ENCODE measurements at regions not wholly inside any gene's neighbourhood (a gene's known extent, or its start where the extent isn't known, plus 50 kb on each side); places are given as distances from the start of the nearest gene placed in this dataset.
"Not testable (repeated sequence)": the region's sequence is repeated elsewhere in the genome, so short reads cannot be mapped to it uniquely, and the experiment has no call there.

DNA sequence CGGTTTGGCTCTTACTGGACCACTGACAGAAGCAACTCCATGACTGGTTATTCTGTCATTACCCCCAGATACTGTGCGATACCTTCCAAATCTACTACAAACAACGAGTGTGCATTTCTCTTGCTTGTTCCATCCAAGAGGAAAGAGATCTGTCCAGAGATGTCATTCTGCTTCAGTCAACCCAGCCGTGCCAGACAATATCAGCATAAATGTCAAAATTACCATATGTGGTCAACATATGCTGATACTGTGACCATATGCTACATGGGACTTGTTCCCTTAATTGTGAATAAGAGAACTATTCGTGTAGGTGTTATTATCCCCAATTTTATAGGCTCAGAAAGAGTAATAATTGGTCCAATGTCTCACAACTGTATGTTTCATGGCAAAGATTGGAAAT lies 143.2 kb upstream of the PRSS1 start:
- no peak for DNase-seq (ENCODE audit: low read depth in 2 of 2, low spot score in 1 of 2)

DNA sequence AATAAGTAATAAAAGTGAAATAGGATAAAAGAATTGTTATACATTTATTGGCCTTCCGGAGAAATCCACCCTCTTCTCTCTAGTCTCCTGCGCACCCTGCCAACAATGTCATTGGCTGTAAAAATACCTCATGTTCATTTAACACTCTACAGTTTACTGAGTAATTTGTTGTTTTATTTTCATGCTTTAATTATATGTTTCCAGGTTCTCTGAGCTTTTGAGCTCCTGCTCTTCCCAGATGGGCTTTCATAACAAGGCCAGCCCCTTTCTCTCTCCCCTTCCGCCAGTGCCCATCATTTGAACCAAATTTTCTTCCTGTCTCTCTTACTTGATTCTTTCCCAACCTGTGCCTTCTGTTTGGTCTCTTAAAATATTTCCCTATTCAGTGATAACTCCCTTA lies 144.6 kb upstream of the PRSS1 start:
- no peak for DNase-seq (ENCODE audit: low read depth in 2 of 2, low spot score in 1 of 2)

DNA sequence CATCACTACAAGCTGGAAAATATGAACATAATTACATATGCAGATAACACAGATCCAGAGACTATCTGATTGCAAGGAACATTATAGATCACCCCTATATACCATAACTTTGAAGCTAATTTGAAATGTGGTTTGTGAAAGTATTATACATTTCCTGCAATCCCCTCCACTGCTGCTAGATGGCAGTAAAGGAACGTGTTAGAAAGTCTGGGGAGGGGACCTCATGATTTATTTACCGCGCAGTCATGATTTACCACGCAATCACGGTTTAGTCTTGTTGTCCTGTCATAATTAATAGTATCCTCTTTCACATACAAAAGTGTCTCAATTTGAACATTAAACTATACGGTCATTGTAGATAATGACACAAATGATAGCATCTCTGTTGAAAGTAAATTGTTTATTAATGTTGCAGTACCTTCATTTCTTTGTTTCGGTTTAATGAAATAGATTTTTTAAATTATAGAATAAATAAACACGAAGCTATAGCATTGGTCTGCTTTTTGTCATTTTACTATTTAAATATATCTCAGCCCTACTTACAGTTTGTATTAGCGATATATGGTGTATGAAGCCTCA lies 145.3 kb upstream of the PRSS1 start:
- DNase-seq (ENCODE audit: low read depth in 2 of 2, low spot score in 1 of 2) = peak in 1 of 2 donors; percentile 31

DNA sequence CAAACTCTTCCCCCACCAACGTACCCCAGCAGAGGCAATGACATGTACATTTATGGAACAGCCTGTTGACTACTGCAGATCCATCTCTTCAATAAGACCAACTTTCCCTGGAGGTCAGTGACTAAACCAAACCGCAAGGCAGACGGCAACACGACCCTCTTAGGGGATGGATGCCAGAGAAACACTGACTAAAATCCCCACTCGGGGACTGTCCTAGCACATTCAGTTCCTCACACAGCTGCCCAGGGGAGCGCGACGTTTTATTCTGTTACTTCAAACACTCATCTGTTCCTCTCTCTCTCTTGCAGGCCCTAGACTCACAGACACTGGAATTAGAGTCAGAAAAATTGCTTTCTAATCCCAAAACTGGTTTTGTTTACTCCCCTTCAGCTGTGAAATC lies 146.5 kb upstream of the PRSS1 start:
- no peak for DNase-seq (ENCODE audit: low read depth in 2 of 2, low spot score in 1 of 2)

DNA sequence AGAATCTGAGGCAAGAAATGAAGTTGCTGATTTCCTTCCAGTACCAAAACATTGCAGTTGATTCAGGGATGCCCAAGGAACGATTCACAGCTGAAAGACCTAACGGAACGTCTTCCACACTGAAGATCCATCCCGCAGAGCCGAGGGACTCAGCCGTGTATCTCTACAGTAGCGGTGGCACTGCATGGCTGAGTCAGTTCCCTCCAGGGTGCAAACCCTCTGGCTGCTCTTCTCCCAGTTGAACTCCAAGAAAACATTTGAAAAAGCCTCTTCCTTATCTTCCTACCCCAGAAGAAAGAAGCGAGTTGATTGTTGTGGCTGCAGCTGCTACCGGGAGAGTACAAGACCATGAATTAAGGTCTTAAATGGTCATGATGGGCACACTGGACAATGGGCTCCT lies 147.1 kb upstream of the PRSS1 start:
- DNase-seq (ENCODE audit: low read depth in 2 of 2, low spot score in 1 of 2) = no peak

DNA sequence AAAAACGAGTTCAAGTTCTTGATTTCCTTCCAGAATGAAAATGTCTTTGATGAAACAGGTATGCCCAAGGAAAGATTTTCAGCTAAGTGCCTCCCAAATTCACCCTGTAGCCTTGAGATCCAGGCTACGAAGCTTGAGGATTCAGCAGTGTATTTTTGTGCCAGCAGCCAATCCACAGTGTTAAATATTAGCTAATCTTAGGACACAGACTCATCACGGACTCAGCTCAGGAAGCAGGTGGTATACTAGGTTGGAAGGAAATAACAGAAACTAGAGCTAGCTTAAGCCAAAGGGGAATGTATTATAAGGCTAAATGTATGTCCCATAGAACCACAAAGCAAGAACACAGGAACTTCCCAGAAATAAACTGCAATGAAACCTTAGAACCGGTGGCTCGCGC lies 151.0 kb upstream of the PRSS1 start:
- DNase-seq (ENCODE audit: low read depth in 2 of 2, low spot score in 1 of 2) = no peak

DNA sequence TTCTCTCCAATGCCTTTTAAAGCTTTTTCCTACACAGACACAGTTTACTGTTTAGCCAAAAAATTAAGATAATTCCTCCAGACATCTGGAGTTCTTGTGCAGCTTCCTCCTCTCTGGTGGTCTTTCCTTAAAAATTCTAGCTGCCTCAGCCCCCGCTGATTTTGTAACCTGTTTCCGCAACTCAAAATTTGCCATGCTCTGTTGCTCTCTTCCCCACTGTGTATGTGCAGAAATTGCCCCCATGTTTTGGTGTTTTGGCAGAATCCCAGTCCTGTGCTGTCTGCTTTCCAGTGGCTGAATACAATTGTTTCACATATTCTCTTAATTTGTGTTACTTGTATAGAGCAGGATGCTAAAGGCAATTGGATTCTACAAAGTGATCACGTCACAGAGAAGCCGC lies 151.7 kb upstream of the PRSS1 start:
- DNase-seq (ENCODE audit: low read depth in 2 of 2, low spot score in 1 of 2) = no peak

DNA sequence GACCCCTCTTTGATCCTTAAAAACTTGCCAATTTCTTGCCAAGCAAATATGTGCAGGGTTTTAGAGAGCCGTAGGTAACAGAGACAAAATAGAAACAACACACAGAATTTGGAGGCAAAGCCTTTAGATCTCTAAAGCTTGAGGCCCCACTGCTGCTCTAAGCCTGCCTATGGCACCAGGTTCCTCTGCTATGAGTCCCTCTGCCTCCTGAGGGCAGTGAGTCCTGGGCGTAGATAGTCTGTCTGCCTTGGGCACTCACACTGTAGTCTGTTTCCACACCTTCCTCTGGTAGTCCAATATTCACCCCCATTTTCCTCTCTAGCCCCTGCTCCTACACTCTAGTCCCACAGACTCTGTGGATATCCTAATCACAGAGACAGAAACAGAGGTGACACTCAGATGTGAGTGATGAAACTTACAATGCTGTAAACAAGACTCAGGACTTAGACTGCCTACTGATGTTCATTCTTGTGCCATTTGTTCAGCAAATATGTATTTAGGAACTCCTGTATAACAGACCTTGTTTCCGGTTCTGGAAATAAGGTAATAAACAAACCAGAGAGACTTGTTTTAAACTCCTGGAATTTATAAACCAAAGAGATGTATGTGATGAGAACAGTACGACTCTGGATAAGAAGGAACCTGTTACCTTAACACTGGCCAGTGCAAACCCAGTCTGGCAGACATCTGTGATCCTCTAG lies 153.3 kb upstream of the PRSS1 start:
- DNase-seq (ENCODE audit: low read depth in 2 of 2, low spot score in 1 of 2) = no peak

DNA sequence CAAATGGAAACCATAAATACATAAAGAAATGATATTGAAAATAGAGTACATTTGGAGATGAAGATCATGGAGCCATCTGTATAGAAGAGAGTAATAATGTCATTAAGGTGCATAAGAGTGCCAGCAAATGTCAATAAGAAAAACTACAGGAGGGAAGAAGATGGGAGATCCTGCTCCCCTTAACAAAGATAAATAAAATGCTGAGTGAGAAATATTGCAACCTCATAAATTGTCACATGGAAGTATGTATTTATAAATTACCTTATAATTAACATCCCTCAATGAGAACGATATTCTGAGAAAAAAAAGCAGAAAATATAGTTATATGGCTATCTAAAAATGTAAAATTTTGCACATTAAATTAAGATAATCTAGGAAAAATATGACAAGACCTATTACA lies 155.2 kb upstream of the PRSS1 start:
- DNase-seq (ENCODE audit: low read depth in 2 of 2, low spot score in 1 of 2) = no peak

DNA sequence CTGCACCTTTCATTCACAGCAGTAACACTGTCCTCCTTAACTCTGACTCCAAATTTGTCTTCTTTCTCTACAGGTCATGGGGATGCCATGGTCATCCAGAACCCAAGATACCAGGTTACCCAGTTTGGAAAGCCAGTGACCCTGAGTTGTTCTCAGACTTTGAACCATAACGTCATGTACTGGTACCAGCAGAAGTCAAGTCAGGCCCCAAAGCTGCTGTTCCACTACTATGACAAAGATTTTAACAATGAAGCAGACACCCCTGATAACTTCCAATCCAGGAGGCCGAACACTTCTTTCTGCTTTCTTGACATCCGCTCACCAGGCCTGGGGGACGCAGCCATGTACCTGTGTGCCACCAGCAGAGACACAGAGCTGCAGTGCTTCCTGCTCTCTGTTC lies 156.2 kb upstream of the PRSS1 start:
- no peak for DNase-seq (ENCODE audit: low read depth in 2 of 2, low spot score in 1 of 2)

DNA sequence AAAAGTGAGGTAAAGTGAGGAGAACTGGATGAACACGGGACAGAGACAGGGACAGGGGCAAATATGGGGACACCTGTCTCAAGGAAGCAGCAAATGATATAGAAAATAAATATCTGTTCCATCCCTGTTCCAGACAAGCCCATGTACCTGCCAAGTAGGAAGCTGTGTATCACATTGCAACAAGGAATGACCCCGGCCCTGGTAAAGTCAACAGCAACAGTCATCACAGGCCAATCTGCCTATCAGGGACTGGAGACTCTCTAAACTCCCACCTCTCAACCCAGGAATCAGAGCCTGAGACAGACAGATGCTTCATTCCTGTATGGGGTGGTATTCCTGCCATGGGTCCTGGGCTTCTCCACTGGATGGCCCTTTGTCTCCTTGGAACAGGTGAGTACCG lies 156.6 kb upstream of the PRSS1 start:
- no peak for DNase-seq (ENCODE audit: low read depth in 2 of 2, low spot score in 1 of 2)

DNA sequence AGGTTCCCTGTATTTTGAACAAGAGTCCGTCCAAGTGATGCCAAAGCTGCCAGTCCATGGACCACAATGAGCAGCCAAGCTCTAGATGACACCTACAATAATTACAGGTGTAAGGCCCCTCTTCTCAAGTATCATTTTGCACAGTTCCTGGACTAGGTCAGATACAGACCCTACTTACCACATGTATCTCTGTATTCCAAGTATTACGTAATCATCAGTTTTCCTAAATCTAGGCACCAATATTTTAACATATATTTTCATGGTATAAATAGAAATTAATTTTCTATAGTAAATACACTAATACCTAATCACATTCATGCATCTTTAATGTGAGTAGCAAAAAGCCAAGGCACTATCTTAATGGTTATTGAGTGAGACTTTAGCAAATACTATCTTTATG lies 157.0 kb upstream of the PRSS1 start:
- DNase-seq (ENCODE audit: low read depth in 2 of 2, low spot score in 1 of 2) = no peak

DNA sequence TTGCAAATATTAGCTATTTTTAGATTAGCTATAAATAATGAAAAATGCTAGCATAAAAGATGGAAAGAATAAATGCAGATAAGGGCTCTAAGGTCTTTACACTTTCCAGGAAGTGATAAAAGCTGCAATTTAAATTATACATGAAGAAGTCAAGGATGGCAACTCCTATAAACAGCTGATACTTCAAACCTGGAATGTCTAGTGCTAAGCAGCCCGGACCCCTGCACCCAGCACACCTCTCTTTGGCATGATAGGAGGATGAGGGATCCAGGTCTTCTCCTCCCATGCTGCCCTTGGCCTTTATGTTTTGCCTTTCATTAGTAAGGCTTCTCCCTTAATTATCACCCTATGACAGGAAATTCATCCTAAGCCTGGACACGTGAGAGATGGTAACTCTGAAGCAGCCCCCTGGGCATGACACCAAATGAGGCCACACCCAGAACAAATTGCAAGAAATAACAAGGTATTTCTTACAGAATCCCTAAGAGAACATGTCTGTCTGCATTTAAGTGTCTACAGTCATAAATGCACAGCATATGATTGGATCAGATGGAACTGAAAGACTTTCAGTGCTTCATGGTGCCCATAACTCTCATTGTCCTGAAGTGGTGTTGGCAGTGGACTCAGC lies 158.3 kb upstream of the PRSS1 start:
- no peak for DNase-seq (ENCODE audit: low read depth in 2 of 2, low spot score in 1 of 2)

DNA sequence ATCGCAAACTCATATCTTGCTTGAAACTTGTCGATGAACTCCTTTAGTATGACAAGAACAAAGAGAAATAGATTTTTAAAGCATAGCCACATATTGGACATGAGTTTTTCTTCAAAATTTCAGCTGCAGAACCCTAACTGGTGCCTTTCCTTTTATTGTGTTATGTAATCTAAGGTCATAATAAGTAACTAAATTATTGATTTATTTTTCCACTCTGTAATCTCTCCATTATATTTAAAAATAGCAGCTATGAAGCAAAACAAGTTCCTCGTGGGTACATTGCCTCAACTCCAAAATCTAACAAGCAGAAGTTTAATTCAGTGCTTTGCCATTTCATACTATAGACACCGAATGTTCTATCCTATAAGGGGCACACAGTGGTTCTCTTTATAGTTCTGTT lies 159.2 kb upstream of the PRSS1 start:
- DNase-seq (ENCODE audit: low read depth in 2 of 2, low spot score in 1 of 2) = no peak

DNA sequence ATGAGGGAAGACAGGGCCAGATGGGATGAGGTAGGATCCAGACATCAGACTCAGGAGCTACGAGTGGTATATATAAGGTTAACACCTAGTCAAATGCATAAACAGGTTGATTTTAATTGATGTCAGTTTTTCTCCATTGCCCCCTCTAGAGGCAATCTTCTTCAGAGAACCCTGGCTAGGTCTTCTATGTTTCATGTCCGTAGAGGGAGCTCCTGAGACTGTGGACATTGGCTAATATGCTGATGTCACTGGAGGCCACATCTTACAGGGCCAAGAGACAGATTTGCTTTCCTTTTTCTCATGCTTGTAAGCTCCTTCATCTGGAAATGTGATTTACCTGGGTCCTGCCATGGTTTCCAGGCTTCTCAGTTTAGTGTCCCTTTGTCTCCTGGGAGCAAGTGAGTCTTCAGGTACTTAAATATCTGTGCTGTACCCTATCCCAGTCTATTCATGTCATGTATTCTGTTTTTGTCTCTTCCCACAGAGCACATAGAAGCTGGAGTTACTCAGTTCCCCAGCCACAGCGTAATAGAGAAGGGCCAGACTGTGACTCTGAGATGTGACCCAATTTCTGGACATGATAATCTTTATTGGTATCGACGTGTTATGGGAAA lies 161.6 kb upstream of the PRSS1 start:
- DNase-seq (ENCODE audit: low read depth in 2 of 2, low spot score in 1 of 2) = no peak

DNA sequence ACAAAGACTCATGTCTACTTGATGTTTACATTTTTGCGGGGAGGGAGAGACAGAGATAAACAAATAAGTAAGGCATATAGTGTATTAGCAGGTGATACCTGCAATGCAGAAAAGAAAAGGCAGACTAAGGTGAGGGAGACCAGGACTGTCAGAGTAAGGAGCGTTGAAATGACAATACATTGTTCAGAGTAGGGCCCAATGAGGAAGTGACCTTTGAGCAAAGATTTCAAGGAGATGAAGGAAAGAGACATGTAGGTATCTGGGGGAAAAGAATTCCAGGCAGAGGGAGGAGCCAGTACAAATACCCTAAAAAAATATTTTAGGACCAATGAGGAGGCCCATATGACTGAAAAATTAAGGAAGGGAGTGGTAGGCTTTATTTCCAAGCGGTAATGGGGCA lies 162.7 kb upstream of the PRSS1 start:
- no peak for DNase-seq (ENCODE audit: low read depth in 2 of 2, low spot score in 1 of 2)

DNA sequence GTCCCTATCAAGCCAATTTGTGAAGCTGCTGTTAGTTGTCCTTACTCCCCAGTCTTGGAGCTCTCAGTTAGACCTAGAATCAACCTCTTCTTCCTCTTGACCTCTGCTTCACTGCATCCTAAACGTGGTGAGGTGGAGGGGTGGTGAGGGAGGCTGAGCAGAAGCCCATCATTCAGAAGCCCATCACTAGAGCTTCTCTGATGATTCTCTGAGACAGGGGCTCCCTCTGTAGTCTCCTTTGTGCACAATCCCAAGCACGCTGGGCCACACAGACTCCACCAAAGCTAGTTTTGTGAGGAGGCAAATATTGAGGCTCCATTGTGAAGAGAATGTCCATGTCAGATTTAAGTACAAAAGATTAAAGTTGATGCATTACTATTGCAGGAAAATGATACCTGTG lies 163.8 kb upstream of the PRSS1 start:
- DNase-seq (ENCODE audit: low read depth in 2 of 2, low spot score in 1 of 2) = no peak

DNA sequence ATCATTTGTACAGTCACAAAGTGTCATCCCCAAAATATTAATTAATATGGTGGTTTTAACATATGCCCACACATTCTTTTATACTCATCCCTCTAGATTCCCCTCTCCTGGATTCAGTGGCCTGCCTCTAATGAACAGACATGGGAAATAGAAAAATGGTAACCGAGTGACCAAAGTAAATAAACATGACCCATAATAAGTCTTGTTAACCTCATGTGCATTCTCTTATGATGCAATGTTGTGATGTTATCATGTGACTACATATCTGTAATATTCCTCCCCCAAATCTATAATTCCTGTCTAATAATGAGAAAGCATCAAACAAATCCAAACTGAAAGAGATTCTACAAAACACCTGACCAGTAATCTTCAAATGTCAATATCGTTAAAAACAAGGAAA lies 164.5 kb upstream of the PRSS1 start:
- no peak for DNase-seq (ENCODE audit: low read depth in 2 of 2, low spot score in 1 of 2)

DNA sequence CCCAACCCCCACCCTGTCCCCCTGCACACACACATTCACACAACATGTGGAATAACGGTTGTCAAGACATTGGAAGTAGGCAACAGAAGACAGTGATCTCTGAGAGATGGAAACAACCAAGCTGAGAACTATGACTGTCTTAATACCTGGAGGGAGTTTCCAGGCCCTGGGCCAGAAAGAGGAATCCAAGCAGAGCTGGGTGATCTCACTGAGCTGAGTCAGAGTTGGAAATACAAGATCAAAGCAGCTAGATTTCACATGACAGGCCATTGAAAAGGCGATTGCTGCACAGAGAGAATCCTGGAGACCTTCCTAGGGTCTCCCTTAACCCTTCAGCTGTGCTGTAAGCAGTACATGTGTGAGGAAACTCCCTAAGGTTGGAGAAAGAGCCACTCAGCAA lies 165.8 kb upstream of the PRSS1 start:
- DNase-seq (ENCODE audit: low read depth in 2 of 2, low spot score in 1 of 2) = no peak

DNA sequence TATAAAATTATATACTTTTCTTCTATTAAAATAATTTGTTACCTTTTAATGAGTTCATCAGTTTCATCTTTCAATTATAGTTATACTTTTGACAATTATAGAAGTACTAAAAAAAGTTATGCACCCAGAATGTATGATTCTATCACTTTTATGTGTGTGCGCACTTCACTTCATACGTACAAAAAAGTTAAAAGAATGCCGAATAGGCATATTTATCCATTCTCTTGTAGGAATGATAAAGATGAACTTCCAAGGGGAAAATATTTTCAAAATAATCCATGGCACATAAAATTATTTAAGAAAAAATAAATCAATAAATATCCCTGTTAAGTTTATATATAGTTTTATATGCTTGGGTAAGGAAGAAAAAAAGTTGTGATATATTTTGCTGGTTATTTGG lies 166.9 kb upstream of the PRSS1 start:
- no peak for DNase-seq (ENCODE audit: low read depth in 2 of 2, low spot score in 1 of 2)

DNA sequence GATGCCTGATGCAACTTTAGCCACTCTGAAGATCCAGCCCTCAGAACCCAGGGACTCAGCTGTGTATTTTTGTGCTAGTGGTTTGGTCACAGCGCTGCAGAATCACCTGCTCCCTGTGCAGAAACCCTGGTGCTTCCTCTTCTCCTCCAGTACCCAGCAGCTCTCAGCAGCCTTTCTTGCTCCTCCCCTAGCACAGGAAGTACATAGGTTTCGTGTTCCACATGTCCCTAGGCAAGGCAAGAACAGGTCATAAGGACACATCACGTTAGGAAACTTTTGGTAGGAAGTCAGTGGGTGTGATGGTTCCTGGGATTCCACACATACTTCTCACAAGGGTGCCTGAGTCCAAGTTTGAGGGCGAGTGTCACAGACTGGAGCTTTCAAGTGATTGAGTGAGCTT lies 167.9 kb upstream of the PRSS1 start:
- DNase-seq (ENCODE audit: low read depth in 2 of 2, low spot score in 1 of 2) = no peak

DNA sequence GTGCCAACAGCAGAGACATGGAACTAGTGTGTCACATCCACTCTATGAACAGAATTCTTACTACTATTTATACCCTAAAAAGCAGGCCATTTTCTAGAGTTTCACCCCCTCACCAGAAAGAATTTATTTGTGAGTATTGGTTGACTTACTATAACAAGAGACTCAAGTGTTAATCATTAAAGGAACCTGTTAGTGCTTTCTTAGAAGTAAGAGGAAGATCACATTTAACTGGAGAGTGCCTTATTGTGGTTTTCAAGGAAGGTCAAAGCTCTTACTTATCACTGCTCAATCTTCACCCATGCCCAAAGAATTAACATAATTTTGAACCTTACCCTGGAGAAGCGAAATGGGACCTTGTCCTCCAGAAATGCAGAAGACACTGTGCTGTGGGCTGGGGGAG lies 169.3 kb upstream of the PRSS1 start:
- DNase-seq (ENCODE audit: low read depth in 2 of 2, low spot score in 1 of 2) = no peak

DNA sequence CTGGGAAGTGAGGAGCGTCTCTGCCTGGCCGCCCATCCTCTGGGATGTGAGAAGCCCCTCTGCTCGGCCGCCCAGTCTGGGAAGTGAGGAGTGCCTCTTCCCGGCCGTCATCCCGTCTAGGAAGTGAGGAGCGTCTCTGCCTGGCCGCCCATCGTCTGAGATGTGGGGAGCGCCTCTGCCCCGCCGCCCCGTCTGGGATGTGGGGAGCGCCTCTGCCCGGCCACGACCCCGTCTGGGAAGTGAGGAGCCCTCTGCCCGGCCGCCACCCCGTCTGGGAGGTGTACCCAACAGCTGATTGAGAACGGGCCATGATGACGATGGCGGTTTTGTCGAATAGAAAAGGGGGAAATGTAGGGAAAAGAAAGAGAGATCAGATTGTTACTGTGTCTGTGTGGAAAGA lies 173.9 kb upstream of the PRSS1 start:
- not testable (repeated sequence) for DNase-seq (ENCODE audit: low read depth in 2 of 2, low spot score in 1 of 2)
